ENCODE measurements at regions not wholly inside any gene's neighbourhood (a gene's known extent, or its start where the extent isn't known, plus 50 kb on each side); places are given as distances from the start of the nearest gene placed in this dataset.

DNA sequence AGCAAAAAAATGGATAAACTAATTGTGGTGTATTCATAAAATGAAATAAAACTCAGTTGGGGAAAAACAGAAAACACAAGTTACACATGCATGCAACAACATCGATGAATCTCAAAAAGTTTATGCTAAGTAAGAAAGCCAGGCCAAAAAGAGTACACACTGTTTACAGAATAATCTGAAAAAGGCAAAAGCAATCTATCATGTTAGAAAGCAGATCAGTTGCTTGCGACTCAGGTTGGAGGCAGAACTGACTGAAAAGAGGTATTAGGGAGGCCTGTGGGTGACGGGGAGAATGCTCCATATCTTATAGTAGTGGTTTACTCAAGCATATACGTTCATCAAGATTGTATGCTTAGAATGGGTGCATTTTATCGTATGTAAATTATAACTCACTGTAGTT, 119.2 kb downstream of the ARRDC3 start:
- DNase-seq (ENCODE audit: low read depth), result no peak
- H3K4me3 ChIP-seq (ENCODE audit: control insufficient read depth, low read depth, low read length), result no peak overlapping the region
- TF ChIP-seq, protein P1, sequence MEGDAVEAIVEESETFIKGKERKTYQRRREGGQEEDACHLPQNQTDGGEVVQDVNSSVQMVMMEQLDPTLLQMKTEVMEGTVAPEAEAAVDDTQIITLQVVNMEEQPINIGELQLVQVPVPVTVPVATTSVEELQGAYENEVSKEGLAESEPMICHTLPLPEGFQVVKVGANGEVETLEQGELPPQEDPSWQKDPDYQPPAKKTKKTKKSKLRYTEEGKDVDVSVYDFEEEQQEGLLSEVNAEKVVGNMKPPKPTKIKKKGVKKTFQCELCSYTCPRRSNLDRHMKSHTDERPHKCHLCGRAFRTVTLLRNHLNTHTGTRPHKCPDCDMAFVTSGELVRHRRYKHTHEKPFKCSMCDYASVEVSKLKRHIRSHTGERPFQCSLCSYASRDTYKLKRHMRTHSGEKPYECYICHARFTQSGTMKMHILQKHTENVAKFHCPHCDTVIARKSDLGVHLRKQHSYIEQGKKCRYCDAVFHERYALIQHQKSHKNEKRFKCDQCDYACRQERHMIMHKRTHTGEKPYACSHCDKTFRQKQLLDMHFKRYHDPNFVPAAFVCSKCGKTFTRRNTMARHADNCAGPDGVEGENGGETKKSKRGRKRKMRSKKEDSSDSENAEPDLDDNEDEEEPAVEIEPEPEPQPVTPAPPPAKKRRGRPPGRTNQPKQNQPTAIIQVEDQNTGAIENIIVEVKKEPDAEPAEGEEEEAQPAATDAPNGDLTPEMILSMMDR (IDR thresholded peaks at IDR 0.05; ENCODE audit: control insufficient read depth, insufficient read depth, low read depth, low read length, missing control alignments), result no peak

DNA sequence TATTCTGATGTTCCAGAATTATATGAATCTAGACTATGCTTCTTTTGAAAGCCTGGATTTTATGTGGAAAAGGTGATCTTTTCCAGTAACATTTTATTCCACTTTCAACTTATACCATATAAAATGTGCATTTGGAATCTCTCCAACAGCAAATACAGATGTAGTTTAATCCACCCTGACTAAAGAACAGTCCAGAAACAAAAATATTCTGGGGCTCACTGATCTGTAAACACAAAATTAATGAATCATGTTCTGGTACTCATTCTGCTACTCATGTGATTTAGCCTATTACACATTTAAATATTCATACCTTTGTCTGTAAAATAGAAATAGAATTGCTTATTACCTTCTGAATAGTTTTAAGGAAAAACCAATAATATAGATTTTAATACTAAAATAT, 125.8 kb downstream of the ARRDC3 start:
- no peak overlapping the region for H3K4me3 ChIP-seq (ENCODE audit: control insufficient read depth, low read depth, low read length)
- DNase-seq (ENCODE audit: low read depth), result no peak
- TF ChIP-seq, protein P1 (IDR thresholded peaks at IDR 0.05; ENCODE audit: control insufficient read depth, insufficient read depth, low read depth, low read length, missing control alignments), result no peak

DNA sequence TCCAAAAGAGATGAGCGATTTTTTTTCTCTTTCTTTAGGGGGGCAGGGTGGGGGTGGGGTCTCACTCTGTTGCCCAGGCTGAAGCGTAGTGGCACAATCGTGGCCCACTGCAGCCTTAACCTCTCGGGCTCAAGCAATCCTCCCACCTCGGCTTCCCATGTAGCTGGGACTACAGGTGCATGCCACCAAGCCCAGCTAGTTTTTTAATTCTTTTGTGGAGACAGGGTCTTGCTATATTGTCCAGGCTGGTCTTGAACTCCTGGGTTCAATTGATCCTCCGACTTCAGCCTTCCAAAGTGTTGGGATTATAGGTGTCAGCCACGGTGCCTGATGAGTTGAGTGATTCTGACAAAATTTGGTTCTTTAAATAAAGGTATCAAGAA, 127.0 kb downstream of the ARRDC3 start:
- no peak for DNase-seq (ENCODE audit: low read depth)
- TF ChIP-seq, protein P1 (IDR thresholded peaks at IDR 0.05; ENCODE audit: control insufficient read depth, insufficient read depth, low read depth, low read length, missing control alignments), result no peak
- H3K4me3 ChIP-seq (ENCODE audit: control insufficient read depth, low read depth, low read length), result no peak overlapping the region

DNA sequence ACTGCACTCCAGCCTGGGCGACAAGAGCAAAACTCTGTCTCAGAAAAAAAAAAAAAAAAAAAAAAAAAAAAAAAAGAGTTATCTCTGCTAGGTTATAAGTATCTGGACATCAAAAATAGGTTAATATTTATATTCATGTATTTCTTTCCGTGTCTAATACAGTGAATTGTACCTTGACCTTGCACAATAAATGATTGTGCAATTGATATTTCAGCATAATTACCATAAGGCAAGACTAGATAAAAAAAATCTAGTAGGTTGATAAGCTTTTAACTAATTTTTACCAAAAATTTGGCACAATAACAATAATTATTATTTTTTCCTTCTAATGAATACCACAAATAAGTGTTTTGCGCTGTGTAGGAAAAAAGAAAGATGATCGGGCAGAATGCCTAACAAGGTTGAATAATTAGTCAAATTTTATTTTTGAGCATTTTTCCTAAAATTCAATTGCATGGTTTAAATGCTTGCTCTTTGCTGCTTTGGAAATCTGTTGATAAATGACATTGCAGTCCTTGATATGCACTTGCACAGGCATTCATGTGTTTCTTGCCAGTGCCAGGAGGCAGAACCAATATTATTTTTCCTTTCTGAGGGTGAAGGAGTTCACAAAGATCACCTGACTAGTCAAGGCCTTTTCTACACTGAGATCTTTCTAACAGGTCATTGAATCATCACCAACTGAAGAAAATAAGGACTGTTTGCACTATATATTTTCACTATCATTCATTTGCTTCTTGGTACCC, 127.5 kb downstream of the ARRDC3 start:
- H3K4me3 ChIP-seq (ENCODE audit: control insufficient read depth, low read depth, low read length), result no peak overlapping the region
- DNase-seq (ENCODE audit: low read depth), result no peak
- TF ChIP-seq, protein P1 (IDR thresholded peaks at IDR 0.05; ENCODE audit: control insufficient read depth, insufficient read depth, low read depth, low read length, missing control alignments), result no peak

DNA sequence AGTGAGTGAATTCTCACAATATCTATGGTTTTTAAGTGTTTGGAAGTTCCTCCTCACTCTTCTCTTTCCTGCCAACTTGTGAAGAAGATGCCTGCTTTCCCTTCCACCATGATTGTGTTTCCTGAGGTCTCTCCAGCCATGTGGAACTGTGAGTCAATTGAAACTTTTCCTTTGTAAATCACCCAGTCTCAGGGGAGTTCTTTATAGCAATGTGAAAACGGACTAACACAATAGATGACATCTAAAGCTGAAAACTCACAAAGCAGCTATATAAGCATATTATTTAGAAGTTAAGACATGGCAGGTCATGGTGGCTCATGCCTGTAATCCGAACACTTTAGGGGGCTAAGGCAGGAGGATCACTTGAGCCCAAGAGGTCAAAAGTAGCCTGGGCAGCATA, 130.2 kb downstream of the ARRDC3 start:
- DNase-seq (ENCODE audit: low read depth), result no peak
- no peak overlapping the region for H3K4me3 ChIP-seq (ENCODE audit: control insufficient read depth, low read depth, low read length)
- TF ChIP-seq, protein P1 (IDR thresholded peaks at IDR 0.05; ENCODE audit: control insufficient read depth, insufficient read depth, low read depth, low read length, missing control alignments), result no peak

DNA sequence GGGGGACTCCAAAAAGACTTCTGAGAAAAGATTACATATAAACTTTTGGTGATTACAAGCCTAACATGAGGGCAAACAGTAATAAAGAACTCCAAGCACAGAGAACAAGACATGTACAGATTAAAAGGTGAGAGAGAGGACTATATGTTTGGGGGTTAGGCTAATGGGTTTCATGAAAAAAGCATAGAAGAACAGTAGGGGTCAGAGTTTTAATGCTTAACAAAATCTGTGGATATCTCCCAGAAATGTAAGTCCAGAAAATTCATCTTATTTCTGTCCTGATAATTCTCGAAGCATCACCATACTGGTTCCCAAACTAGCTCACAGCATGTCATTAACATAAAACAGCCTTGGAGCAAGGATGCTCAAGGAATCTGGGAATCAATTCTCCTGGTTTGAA, 137.2 kb downstream of the ARRDC3 start:
- no peak for DNase-seq (ENCODE audit: low read depth)
- TF ChIP-seq, protein P1 (IDR thresholded peaks at IDR 0.05; ENCODE audit: control insufficient read depth, insufficient read depth, low read depth, low read length, missing control alignments), result peak; percentile 19
- H3K4me3 ChIP-seq (ENCODE audit: control insufficient read depth, low read depth, low read length), result no peak overlapping the region
